22Rv1 (cell line): ENCODE measurements at regions not wholly inside any gene's neighbourhood (a gene's known extent, or its start where the extent isn't known, plus 50 kb on each side); places are given as distances from the start of the nearest gene placed in this dataset.

Experiments
- CTCF ChIP-seq: fragments of 450-650 bp; IDR thresholded peaks from 2 replicates; pipeline ENCODE4 v1.5.1; 2017; ENCODE audit warnings: mild to moderate bottlenecking
- ZFX ChIP-seq: fragments of 450-650 bp; IDR thresholded peaks from 2 replicates; pipeline ENCODE4 v1.6.1; 2017; ENCODE audit warnings: antibody characterized with exemption, borderline replicate concordance

- TF ChIP-seq CTCF = no peak
- no peak for TF ChIP-seq ZFX
Observed at GRCh38 chr18:75831960-75832359, 404.5 kb upstream of the SMIM21 start.
